Chondrocyte (in vitro differentiated cells): ENCODE measurements at regions not wholly inside any gene's neighbourhood (a gene's known extent, or its start where the extent isn't known, plus 50 kb on each side); places are given as distances from the start of the nearest gene placed in this dataset.

Experiments
- DNase-seq: peaks from one replicate; pipeline ENCODE4 v3.0.0; 2021; ENCODE audit warnings: mixed read lengths, low spot score
- H3K27ac Mint-ChIP-seq: one replicate; pipeline ENCODE4 v1.8.0; 2021; ENCODE audit warnings: mild to moderate bottlenecking, moderate library complexity, mixed read lengths; ENCODE audit not compliant: unreplicated experiment
- H3K27me3 Mint-ChIP-seq: 2 replicates; pipeline ENCODE4 v1.8.0; 2021; ENCODE audit warnings: low read depth, mixed read lengths
- H3K36me3 Mint-ChIP-seq: 2 replicates; pipeline ENCODE4 v1.8.0; 2021; ENCODE audit warnings: low read depth, mixed read lengths
- H3K4me1 Mint-ChIP-seq: 2 replicates; pipeline ENCODE4 v1.8.0; 2021; ENCODE audit warnings: low read depth, mild to moderate bottlenecking, mixed read lengths
- H3K4me3 Mint-ChIP-seq: one replicate; pipeline ENCODE4 v1.8.0; 2021; ENCODE audit warnings: mild to moderate bottlenecking, moderate library complexity, mixed read lengths; ENCODE audit not compliant: unreplicated experiment
- H3K9me3 Mint-ChIP-seq: 2 replicates; pipeline ENCODE4 v1.8.0; 2021; ENCODE audit warnings: low read depth, mixed read lengths
- TF ChIP-seq, protein P1 (sequence below): fragments of 200-600 bp; sonication (generic); IDR thresholded peaks from 2 replicates; pipeline ENCODE4 v1.5.0; 2021; ENCODE audit warnings: antibody characterized with exemption, mild to moderate bottlenecking, moderate library complexity

DNA sequence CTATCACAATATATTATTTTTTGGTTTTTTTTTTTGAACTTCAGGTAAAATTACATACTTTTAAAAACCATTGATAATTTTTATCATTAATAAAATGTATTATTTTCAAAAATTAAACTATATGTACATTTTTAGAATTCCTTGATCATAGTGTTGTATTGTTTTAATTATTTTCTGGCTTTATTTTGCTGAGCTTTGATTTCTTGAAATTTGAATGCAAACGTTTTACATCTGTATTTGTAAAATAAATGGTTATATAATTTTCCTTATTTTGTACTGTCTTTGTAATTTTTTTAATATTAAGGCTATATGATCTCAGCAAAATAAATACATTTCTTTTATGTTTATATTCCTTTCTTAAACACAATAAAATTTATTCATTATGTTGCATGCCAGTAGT, 125.6 kb downstream of the KIF2B start:
- no peaks in the 10 kb centered on the region for H3K27me3 Mint-ChIP-seq
- H3K4me1 Mint-ChIP-seq: no peaks in the 10 kb centered on the region
- H3K9me3 Mint-ChIP-seq: peaks cover 15% of the 10 kb centered on the region
- DNase-seq: no peak
- TF ChIP-seq, protein P1, sequence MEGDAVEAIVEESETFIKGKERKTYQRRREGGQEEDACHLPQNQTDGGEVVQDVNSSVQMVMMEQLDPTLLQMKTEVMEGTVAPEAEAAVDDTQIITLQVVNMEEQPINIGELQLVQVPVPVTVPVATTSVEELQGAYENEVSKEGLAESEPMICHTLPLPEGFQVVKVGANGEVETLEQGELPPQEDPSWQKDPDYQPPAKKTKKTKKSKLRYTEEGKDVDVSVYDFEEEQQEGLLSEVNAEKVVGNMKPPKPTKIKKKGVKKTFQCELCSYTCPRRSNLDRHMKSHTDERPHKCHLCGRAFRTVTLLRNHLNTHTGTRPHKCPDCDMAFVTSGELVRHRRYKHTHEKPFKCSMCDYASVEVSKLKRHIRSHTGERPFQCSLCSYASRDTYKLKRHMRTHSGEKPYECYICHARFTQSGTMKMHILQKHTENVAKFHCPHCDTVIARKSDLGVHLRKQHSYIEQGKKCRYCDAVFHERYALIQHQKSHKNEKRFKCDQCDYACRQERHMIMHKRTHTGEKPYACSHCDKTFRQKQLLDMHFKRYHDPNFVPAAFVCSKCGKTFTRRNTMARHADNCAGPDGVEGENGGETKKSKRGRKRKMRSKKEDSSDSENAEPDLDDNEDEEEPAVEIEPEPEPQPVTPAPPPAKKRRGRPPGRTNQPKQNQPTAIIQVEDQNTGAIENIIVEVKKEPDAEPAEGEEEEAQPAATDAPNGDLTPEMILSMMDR: no peak
- no peaks in the 10 kb centered on the region for H3K36me3 Mint-ChIP-seq
- H3K4me3 Mint-ChIP-seq: no peak overlapping the region
- no peak overlapping the region for H3K27ac Mint-ChIP-seq

DNA sequence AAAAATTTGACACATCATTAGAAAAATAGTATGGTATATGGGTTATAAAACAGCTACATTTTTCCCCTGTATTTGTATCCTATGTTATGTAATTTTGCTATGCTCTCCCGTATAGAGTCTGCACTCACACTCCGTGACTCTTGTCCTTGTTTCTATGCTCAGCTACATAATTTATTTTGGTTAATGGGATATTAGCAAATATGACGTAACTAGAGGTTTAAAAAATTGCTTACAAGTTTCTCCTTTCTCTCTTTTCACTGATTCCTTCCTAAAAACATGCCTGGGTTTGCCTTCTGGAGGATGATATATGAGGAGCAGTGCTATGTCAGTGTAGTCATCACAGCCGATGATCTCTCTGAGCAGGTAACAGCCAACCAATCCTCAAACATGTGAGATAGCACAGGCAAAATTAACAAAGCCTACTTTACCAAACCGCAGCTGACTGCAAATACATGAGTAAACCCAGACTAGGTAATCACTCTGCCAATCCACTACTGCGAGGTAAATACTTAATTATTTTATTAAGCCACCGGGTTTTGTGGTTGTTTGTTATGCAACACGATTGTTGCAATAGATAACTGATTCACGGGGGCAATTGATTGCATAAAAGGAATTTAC, 126.9 kb downstream of the KIF2B start:
- Mint-ChIP-seq H3K4me3 (no peak overlapping the region), H3K4me1 (no peaks in the 10 kb centered on the region), H3K9me3 (peaks cover 28% of the 10 kb centered on the region), H3K27ac (no peak overlapping the region), H3K36me3 (no peaks in the 10 kb centered on the region), H3K27me3 (no peaks in the 10 kb centered on the region)
- no peak for DNase-seq
- TF ChIP-seq, protein P1: no peak

DNA sequence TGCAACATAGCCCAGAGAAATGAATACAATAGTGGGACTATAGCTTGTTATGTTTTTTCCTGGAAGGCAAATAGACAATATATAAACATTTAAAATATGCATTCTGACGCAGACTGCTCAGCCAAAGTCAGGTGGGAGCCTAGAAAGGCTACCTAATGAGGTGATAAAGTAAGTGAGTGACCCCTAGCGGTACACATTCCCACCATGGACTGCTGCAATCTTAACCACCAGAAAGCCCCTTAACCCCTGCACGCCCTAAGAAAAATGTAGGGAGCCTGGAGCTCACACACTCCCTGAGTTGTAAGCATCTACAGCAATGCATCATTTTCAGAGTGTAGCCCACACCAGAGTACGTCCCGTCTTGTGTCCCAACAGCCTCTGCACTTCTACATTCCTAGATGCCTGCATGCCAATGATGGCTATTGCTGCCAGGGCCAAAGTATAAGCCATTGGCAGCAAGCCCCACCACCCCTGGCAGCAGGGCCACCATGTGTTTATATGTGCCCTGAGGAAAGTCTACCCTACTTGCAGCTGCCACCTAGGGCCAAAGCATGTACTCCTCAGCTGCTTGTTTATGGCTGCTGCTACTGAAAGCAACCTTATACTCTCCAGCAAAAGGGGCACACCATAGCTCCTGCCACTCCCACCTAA, 127.6 kb downstream of the KIF2B start:
- H3K9me3 Mint-ChIP-seq: peaks cover 34% of the 10 kb centered on the region
- peak overlapping the region; percentile 29 for H3K27ac Mint-ChIP-seq
- DNase-seq: peak; percentile 19
- no peaks in the 10 kb centered on the region for H3K4me1 Mint-ChIP-seq
- H3K27me3 Mint-ChIP-seq: no peaks in the 10 kb centered on the region
- H3K4me3 Mint-ChIP-seq: no peak overlapping the region
- TF ChIP-seq, protein P1: peak; percentile 23
- no peaks in the 10 kb centered on the region for H3K36me3 Mint-ChIP-seq

DNA sequence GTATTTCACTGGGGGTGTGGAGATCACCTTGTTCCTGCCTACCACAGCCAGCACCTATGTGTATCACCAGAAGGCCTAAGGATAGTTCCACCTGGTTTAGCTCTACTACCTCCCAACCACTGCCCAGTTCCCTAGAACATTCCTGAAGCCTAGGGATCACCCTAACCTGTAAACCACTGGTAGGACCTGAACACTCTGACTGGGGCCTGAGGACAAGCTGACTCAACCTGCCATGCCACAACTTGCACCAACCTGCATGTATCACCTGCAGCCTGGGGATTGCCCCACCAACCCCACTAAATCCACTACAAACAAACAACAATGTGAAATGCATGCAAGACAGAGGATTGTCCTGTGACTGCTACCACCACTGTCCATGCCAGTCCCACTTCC, 128.1 kb downstream of the KIF2B start:
- Mint-ChIP-seq H3K36me3 (no peaks in the 10 kb centered on the region), H3K4me1 (no peaks in the 10 kb centered on the region), H3K9me3 (peaks cover 38% of the 10 kb centered on the region), H3K4me3 (no peak overlapping the region), H3K27me3 (no peaks in the 10 kb centered on the region), H3K27ac (no peak overlapping the region)
- DNase-seq: no peak
- TF ChIP-seq, protein P1: no peak

DNA sequence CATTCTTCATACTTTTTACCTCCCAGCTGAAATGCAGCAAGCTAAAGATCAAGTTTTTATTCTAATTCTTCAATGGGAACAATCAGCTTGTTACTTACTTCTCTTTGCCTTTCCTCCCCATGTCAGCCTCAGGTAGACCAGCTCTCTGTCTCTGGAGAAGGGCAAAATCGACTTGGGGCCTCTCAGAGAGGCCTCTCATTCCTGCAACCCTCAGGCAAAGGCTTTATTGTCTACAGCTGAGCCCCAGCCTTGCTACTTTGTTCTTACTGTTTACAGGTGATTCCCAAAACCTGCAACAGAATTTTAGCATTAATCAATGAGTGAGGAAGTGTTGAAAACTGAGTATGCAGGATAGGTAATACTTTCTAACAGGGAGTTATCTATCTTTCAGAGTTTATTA, 148.6 kb downstream of the KIF2B start:
- no peak overlapping the region for H3K27ac Mint-ChIP-seq
- no peaks in the 10 kb centered on the region for H3K27me3 Mint-ChIP-seq
- no peak for DNase-seq
- no peak overlapping the region for H3K4me3 Mint-ChIP-seq
- H3K4me1 Mint-ChIP-seq: no peaks in the 10 kb centered on the region
- H3K9me3 Mint-ChIP-seq: peaks cover 5% of the 10 kb centered on the region
- H3K36me3 Mint-ChIP-seq: no peaks in the 10 kb centered on the region
- TF ChIP-seq, protein P1: no peak
